NCI-H82 (cell line): ENCODE measurements at regions not wholly inside any gene's neighbourhood (a gene's known extent, or its start where the extent isn't known, plus 50 kb on each side); places are given as distances from the start of the nearest gene placed in this dataset.
A peak's percentile ranks its signal among the peaks of the same experiment; 100 is the strongest.

Experiments
- DNase-seq: peaks from one replicate; lab custom pipeline; 2025; lab: John Stamatoyannopoulos, UW

- DNase-seq = no peak
Measured at GRCh38 chr1:79839882-79840281, 833.4 kb upstream of the ADGRL4 start.

- no peak for DNase-seq
Measured at GRCh38 chr1:79827446-79827845, 820.9 kb upstream of the ADGRL4 start.

GRCh38 chr1:79825551-79825950, 819.0 kb upstream of the ADGRL4 start:
- DNase-seq = no peak

- DNase-seq = no peak
Measured at GRCh38 chr1:79822053-79822452, 815.5 kb upstream of the ADGRL4 start.

GRCh38 chr1:79819140-79819539, 812.6 kb upstream of the ADGRL4 start:
- DNase-seq = no peak

GRCh38 chr1:79817031-79817560, 810.6 kb upstream of the ADGRL4 start:
- DNase-seq = no peak

- no peak for DNase-seq
Measured at GRCh38 chr1:79815115-79815514, 808.6 kb upstream of the ADGRL4 start.

GRCh38 chr1:79811173-79811572, 804.6 kb upstream of the ADGRL4 start:
- no peak for DNase-seq

- DNase-seq = no peak
Measured at GRCh38 chr1:79808816-79809475, 802.4 kb upstream of the ADGRL4 start.

GRCh38 chr1:79807816-79808215, 801.3 kb upstream of the ADGRL4 start:
- DNase-seq = peak; percentile 29

GRCh38 chr1:79797487-79797886, 791.0 kb upstream of the ADGRL4 start:
- no peak for DNase-seq

GRCh38 chr1:79796434-79796833, 789.9 kb upstream of the ADGRL4 start:
- no peak for DNase-seq

GRCh38 chr1:79792219-79792930, 785.8 kb upstream of the ADGRL4 start:
- no peak for DNase-seq

GRCh38 chr1:79791488-79792218, 785.1 kb upstream of the ADGRL4 start:
- no peak for DNase-seq

- no peak for DNase-seq
Measured at GRCh38 chr1:79790950-79791349, 784.4 kb upstream of the ADGRL4 start.

- DNase-seq = no peak
Measured at GRCh38 chr1:79787631-79788030, 781.1 kb upstream of the ADGRL4 start.

GRCh38 chr1:79785964-79786363, 779.4 kb upstream of the ADGRL4 start:
- no peak for DNase-seq

GRCh38 chr1:79785561-79785960, 779.0 kb upstream of the ADGRL4 start:
- no peak for DNase-seq

GRCh38 chr1:79781261-79781660, 774.7 kb upstream of the ADGRL4 start:
- no peak for DNase-seq

- DNase-seq = no peak
Measured at GRCh38 chr1:79777481-79778219, 771.1 kb upstream of the ADGRL4 start.

- DNase-seq = no peak
Measured at GRCh38 chr1:79775402-79775801, 768.9 kb upstream of the ADGRL4 start.

GRCh38 chr1:79773385-79773784, 766.9 kb upstream of the ADGRL4 start:
- no peak for DNase-seq
